A549 (cell line): ENCODE measurements at regions not wholly inside any gene's neighbourhood (a gene's known extent, or its start where the extent isn't known, plus 50 kb on each side); places are given as distances from the start of the nearest gene placed in this dataset.

Experiments
- POLR2A ChIP-seq: IDR thresholded peaks from 2 replicates; pipeline ENCODE4 v1.6.1; 2012; ENCODE audit warnings: mild to moderate bottlenecking, low read length
- RAD21 ChIP-seq, 2 experiments: fragments of >200 bp in 1 of 2; sonication (Bioruptor Twin) in 1 of 2; formaldehyde crosslinking in 1 of 2; IDR thresholded peaks in 1 of 2; conservative IDR thresholded peaks in 1 of 2; 2 replicates in 1 of 2; 3 replicates in 1 of 2; pipeline ENCODE4 v1.6.1; 2012 to 2018; ENCODE audit warnings: inconsistent platforms in 1 of 2
- TF ChIP-seq, protein P1 (sequence below): fragments of >200 bp; sonication (Bioruptor Twin); formaldehyde crosslinking; IDR thresholded peaks from 3 replicates; pipeline ENCODE4 v1.5.1; 2016
- TF ChIP-seq, protein P2 (sequence below): IDR thresholded peaks from 2 replicates; pipeline ENCODE4 v1.6.1; 2012

- TF ChIP-seq POLR2A: no peak
- TF ChIP-seq, protein P1, sequence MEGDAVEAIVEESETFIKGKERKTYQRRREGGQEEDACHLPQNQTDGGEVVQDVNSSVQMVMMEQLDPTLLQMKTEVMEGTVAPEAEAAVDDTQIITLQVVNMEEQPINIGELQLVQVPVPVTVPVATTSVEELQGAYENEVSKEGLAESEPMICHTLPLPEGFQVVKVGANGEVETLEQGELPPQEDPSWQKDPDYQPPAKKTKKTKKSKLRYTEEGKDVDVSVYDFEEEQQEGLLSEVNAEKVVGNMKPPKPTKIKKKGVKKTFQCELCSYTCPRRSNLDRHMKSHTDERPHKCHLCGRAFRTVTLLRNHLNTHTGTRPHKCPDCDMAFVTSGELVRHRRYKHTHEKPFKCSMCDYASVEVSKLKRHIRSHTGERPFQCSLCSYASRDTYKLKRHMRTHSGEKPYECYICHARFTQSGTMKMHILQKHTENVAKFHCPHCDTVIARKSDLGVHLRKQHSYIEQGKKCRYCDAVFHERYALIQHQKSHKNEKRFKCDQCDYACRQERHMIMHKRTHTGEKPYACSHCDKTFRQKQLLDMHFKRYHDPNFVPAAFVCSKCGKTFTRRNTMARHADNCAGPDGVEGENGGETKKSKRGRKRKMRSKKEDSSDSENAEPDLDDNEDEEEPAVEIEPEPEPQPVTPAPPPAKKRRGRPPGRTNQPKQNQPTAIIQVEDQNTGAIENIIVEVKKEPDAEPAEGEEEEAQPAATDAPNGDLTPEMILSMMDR: no peak
- no peak for TF ChIP-seq RAD21 (conservative IDR thresholded peaks at IDR 0.05 in 1 of 2, IDR thresholded peaks at IDR 0.05 in 1 of 2)
- TF ChIP-seq, protein P2, sequence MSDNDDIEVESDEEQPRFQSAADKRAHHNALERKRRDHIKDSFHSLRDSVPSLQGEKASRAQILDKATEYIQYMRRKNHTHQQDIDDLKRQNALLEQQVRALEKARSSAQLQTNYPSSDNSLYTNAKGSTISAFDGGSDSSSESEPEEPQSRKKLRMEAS: no peak
Observed at GRCh38 chr3:124556636-124557035, 173.6 kb upstream of the UMPS start.
